GM18909 (cell line): ENCODE measurements at regions not wholly inside any gene's neighbourhood (a gene's known extent, or its start where the extent isn't known, plus 50 kb on each side); places are given as distances from the start of the nearest gene placed in this dataset.

Experiments used
- ATAC-seq: cut with Tn5 transposase; IDR thresholded peaks from one replicate; pipeline ENCODE4 v1.9.1; 2021; ENCODE audit warnings: mild to moderate bottlenecking; ENCODE audit not compliant: unreplicated experiment, poor library complexity

GRCh38 chr6:56407883-56408410 lies 160.6 kb upstream of the COL21A1 start:
- no peak for ATAC-seq

GRCh38 chr6:56406276-56407269 lies 159.2 kb upstream of the COL21A1 start:
- ATAC-seq, result peak; percentile 70

GRCh38 chr6:56404599-56404998 lies 157.2 kb upstream of the COL21A1 start:
- no peak for ATAC-seq

- no peak for ATAC-seq
These were observed 156.4 kb upstream of the COL21A1 start for GRCh38 chr6:56403745-56404144.

GRCh38 chr6:56401477-56402070 lies 154.2 kb upstream of the COL21A1 start:
- ATAC-seq, result no peak

- ATAC-seq, result no peak
These were observed 152.9 kb upstream of the COL21A1 start for GRCh38 chr6:56400273-56400672.

GRCh38 chr6:56399672-56400263 lies 152.4 kb upstream of the COL21A1 start:
- no peak for ATAC-seq

- ATAC-seq, result no peak
These were observed 151.9 kb upstream of the COL21A1 start for GRCh38 chr6:56399250-56399671.

- ATAC-seq, result no peak
These were observed 149.1 kb upstream of the COL21A1 start for GRCh38 chr6:56396435-56396834.

GRCh38 chr6:56393615-56394612 lies 146.5 kb upstream of the COL21A1 start:
- ATAC-seq, result no peak

- ATAC-seq, result no peak
These were observed 141.0 kb upstream of the COL21A1 start for GRCh38 chr6:56388415-56388755.

GRCh38 chr6:56387621-56388414 lies 140.4 kb upstream of the COL21A1 start:
- no peak for ATAC-seq

- no peak for ATAC-seq
These were observed 139.3 kb upstream of the COL21A1 start for GRCh38 chr6:56386717-56387116.

GRCh38 chr6:56385981-56386593 lies 138.7 kb upstream of the COL21A1 start:
- ATAC-seq, result no peak

GRCh38 chr6:56383160-56383559 lies 135.8 kb upstream of the COL21A1 start:
- no peak for ATAC-seq

- no peak for ATAC-seq
These were observed 135.1 kb upstream of the COL21A1 start for GRCh38 chr6:56382416-56382940.

GRCh38 chr6:56381801-56382251 lies 134.4 kb upstream of the COL21A1 start:
- ATAC-seq, result no peak

GRCh38 chr6:56380476-56380875 lies 133.1 kb upstream of the COL21A1 start:
- ATAC-seq, result no peak
